HCT116 (cell line): ENCODE measurements at regions not wholly inside any gene's neighbourhood (a gene's known extent, or its start where the extent isn't known, plus 50 kb on each side); places are given as distances from the start of the nearest gene placed in this dataset.

Experiments
- ATAC-seq: fragments of 200-7000 bp; cut with Tn5 transposase; 2 replicates; pipeline ENCODE4 v1.9.1; 2020; ENCODE audit warnings: mild to moderate bottlenecking, moderate library complexity
- BruUV-seq: library from RNA; stranded (reverse); fragments of 400-500 nt; replicated peaks from 2 replicates; lab custom pipeline; 2021; lab: Mats Ljungman, UMichigan
- CTCF ChIA-PET: fragments of 300-600 bp; sonication (Branson Sonifier 250); formaldehyde crosslinking; loops from one replicate; lab custom pipeline; 2021; ENCODE audit warnings: antibody characterized with exemption; lab: Charles Lee
- POLR2A ChIA-PET: fragments of 300-600, 350-600 bp; sonication (Branson Sonifier 250); formaldehyde crosslinking; loops from one replicate; lab custom pipeline; 2021; ENCODE audit warnings: antibody characterized with exemption; lab: Charles Lee
- RAD21 ChIA-PET, 2 experiments: fragments of 300-600 bp; sonication (Branson Sonifier 250); formaldehyde crosslinking; loops; one replicate each; lab custom pipeline; 2023; ENCODE audit warnings: low total read pairs in 2 of 2; ENCODE audit not compliant: uncharacterized antibody in 2 of 2, unreplicated experiment in 2 of 2, low non-redundant PET in 1 of 2; lab: Charles Lee
- DNase-seq: peaks from one replicate; pipeline ENCODE4 v3.0.0-alpha.2; 2010; ENCODE audit warnings: low read depth, low spot score
- H2AFZ ChIP-seq: fragments of 200-600 bp; shearing (Covaris generic), sonication (generic); 2 replicates; pipeline ENCODE4 v1.6.1; 2017; ENCODE audit warnings: low read depth, mixed run types, mixed read lengths, antibody characterized with exemption, low read length; ENCODE audit not compliant: poor library complexity, severe bottlenecking
- H3K27ac ChIP-seq: 2 replicates; pipeline ENCODE4 v1.5.1; 2012; ENCODE audit warnings: low read depth, low read length
- H3K27me3 ChIP-seq: fragments of 200-600 bp; sonication (generic); 2 replicates; pipeline ENCODE4 v1.6.1; 2016; ENCODE audit warnings: mixed run types, low read length, mixed read lengths; ENCODE audit not compliant: insufficient read depth
- H3K36me3 ChIP-seq, 2 experiments: fragments of 200-500 bp in 1 of 2; fragments of 200-600 bp in 1 of 2; sonication (Bioruptor generic) in 1 of 2; sonication (generic) in 1 of 2; 2 replicates each; pipeline versions ENCODE4 v1.5.1 to v1.6.1; 2014 to 2016; ENCODE audit warnings: low read length in 2 of 2, inconsistent platforms in 1 of 2, mixed read lengths in 1 of 2, mixed run types in 1 of 2; ENCODE audit not compliant: insufficient read depth in 2 of 2, control insufficient read depth in 1 of 2
- H3K4me1 ChIP-seq, 2 experiments: fragments of 200-600 bp in 1 of 2; sonication (generic) in 1 of 2; 2 replicates each; pipeline versions ENCODE4 v1.5.1 to v1.6.1; 2012 to 2017; ENCODE audit warnings: low read length in 2 of 2, inconsistent platforms in 1 of 2, mild to moderate bottlenecking in 1 of 2, mixed read lengths in 1 of 2, mixed run types in 1 of 2, moderate library complexity in 1 of 2; ENCODE audit not compliant: insufficient read depth in 2 of 2, control insufficient read depth in 1 of 2
- H3K4me2 ChIP-seq: fragments of 200-600 bp; sonication (generic); 2 replicates; pipeline ENCODE4 v1.6.1; 2017; ENCODE audit warnings: mixed run types, low read length, mixed read lengths
- H3K4me3 ChIP-seq, 2 experiments: fragments of 200-600 bp in 1 of 2; sonication (generic) in 1 of 2; replicated peaks in 1 of 2; 2 replicates each; pipeline ENCODE4 v1.5.1; 2011 to 2016; ENCODE audit warnings: low read length in 2 of 2, control low read depth in 1 of 2, low read depth in 1 of 2, mild to moderate bottlenecking in 1 of 2, mixed read lengths in 1 of 2, mixed run types in 1 of 2
- H3K79me2 ChIP-seq: fragments of 200-600 bp; sonication (generic); 2 replicates; pipeline ENCODE4 v1.6.1; 2017; ENCODE audit warnings: mild to moderate bottlenecking, mixed run types, low read length, moderate library complexity, mixed read lengths; ENCODE audit not compliant: insufficient read depth
- H3K9ac ChIP-seq: fragments of 200-600 bp; sonication (generic); 2 replicates; pipeline ENCODE4 v1.6.1; 2016; ENCODE audit warnings: low read length, mixed read lengths
- H3K9me2 ChIP-seq: fragments of 200-600 bp; sonication (generic), shearing (Covaris generic); 2 replicates; pipeline ENCODE4 v1.6.1; 2017; ENCODE audit warnings: mixed run types, mild to moderate bottlenecking, moderate library complexity; ENCODE audit not compliant: insufficient read depth
- H3K9me3 ChIP-seq, 2 experiments: fragments of 200-500 bp in 1 of 2; fragments of 200-600 bp in 1 of 2; sonication (Bioruptor generic) in 1 of 2; sonication (generic) in 1 of 2; 2 replicates each; pipeline ENCODE4 v1.6.1; 2014 to 2017; ENCODE audit warnings: low read length in 2 of 2, mixed read lengths in 2 of 2, inconsistent platforms in 1 of 2, low read depth in 1 of 2, mild to moderate bottlenecking in 1 of 2, mixed run types in 1 of 2, moderate library complexity in 1 of 2; ENCODE audit not compliant: control insufficient read depth in 1 of 2, insufficient read depth in 1 of 2
- H4K20me1 ChIP-seq: fragments of 200-600 bp; sonication (generic), shearing (Covaris generic); 2 replicates; pipeline ENCODE4 v1.6.1; 2017; ENCODE audit warnings: mixed run types, mild to moderate bottlenecking, moderate library complexity; ENCODE audit not compliant: insufficient read depth
- EZH2 ChIP-seq: fragments of 200-600 bp; sonication (generic); IDR thresholded peaks from 2 replicates; pipeline ENCODE4 v1.6.1; 2017; ENCODE audit warnings: antibody characterized with exemption, mixed run types
- JUND ChIP-seq: IDR thresholded peaks from 2 replicates; pipeline ENCODE4 v1.6.1; 2012
- POLR2A ChIP-seq: IDR thresholded peaks from 2 replicates; pipeline ENCODE4 v1.7.0; 2011; ENCODE audit warnings: borderline replicate concordance; ENCODE audit not compliant: insufficient read depth, insufficient read length; ENCODE audit errors: extremely low read depth
- POLR2AphosphoS5 ChIP-seq: IDR thresholded peaks from 2 replicates; pipeline ENCODE4 v1.6.1; 2011; ENCODE audit warnings: mild to moderate bottlenecking, low read depth, low read length, moderate library complexity
- RAD21 ChIP-seq: IDR thresholded peaks from 2 replicates; pipeline ENCODE4 v1.6.1; 2012; ENCODE audit warnings: low read depth, mild to moderate bottlenecking
- SP1 ChIP-seq: IDR thresholded peaks from 2 replicates; pipeline ENCODE4 v1.6.1; 2012; ENCODE audit warnings: low read depth
- ZFX ChIP-seq: fragments of 450-650 bp; IDR thresholded peaks from 2 replicates; pipeline ENCODE4 v1.6.1; 2017
- intact Hi-C: fragments of 100-400 bp; cut with micrococcal nuclease; formaldehyde crosslinking; loops from 2 replicates; pipeline ENCODE4 v1.10.0; 2022
- TF ChIP-seq, protein P1 (sequence below): IDR thresholded peaks from 2 replicates; pipeline ENCODE4 v1.6.1; 2012
- TF ChIP-seq, protein P2 (sequence below), 3 experiments: fragments of 200-600 bp in 1 of 3; sonication (generic) in 1 of 3; IDR thresholded peaks in 2 of 3; conservative IDR thresholded peaks in 1 of 3; 2 replicates each; pipeline ENCODE4 v1.5.1; 2012 to 2017; ENCODE audit warnings: low read depth in 2 of 3, low read length in 2 of 3, antibody characterized with exemption in 1 of 3, borderline replicate concordance in 1 of 3, control low read depth in 1 of 3, mild to moderate bottlenecking in 1 of 3, mixed read lengths in 1 of 3, mixed run types in 1 of 3, moderate library complexity in 1 of 3; ENCODE audit not compliant: insufficient read depth in 1 of 3
- TF ChIP-seq, protein P3 (sequence below): IDR thresholded peaks from 2 replicates; pipeline ENCODE4 v1.6.1; 2012

DNA sequence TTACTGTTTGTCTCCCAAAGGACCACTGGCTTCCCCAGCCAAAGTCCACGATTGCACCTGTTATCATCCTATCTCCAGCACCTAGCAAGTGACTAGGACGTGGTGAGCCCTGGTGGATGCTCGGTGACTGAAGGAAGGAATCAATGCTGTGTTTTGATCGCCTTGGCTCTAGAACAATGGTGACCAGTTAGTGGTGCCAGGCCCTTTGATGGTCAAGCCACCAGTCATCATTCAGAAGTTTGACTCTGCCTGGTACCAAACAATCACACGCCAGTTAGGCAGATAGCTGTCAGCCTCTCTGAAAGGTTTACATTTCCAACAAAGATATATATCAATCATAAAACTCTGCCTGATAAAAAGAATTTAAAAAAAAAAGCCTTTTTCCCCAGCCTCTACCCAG, 244.1 kb downstream of the SH3BP4 start:
- Histone ChIP-seq H4K20me1 (no peaks in the 10 kb centered on the region), H3K9me2 (no peaks in the 10 kb centered on the region), H3K9me3 (no peaks in the 10 kb centered on the region), H3K27ac (no peak overlapping the region), H3K4me3 (no peak overlapping the region), H3K9ac (no peak overlapping the region), H3K79me2 (no peaks in the 10 kb centered on the region), H3K27me3 (0 out of 2 replicates have a peak, but pooled peaks cover 4% of the 10 kb centered on the region), H3K36me3 (no peaks in the 10 kb centered on the region), H3K4me1 (no peaks in the 10 kb centered on the region), H3K4me2 (no peak overlapping the region), H2AFZ (no peak overlapping the region)
- intact Hi-C loops, result no loop called here
- ChIA-PET POLR2A (no interaction called here), RAD21 (no interaction called here), CTCF (no interaction called here)
- ATAC-seq (no peak), DNase-seq (no peak)
- BruUV-seq, result no TSS peak
- TF ChIP-seq POLR2A, result no peak
- TF ChIP-seq, protein P1, sequence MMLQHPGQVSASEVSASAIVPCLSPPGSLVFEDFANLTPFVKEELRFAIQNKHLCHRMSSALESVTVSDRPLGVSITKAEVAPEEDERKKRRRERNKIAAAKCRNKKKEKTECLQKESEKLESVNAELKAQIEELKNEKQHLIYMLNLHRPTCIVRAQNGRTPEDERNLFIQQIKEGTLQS, result no peak
- no peak for TF ChIP-seq EZH2
- TF ChIP-seq, protein P2, sequence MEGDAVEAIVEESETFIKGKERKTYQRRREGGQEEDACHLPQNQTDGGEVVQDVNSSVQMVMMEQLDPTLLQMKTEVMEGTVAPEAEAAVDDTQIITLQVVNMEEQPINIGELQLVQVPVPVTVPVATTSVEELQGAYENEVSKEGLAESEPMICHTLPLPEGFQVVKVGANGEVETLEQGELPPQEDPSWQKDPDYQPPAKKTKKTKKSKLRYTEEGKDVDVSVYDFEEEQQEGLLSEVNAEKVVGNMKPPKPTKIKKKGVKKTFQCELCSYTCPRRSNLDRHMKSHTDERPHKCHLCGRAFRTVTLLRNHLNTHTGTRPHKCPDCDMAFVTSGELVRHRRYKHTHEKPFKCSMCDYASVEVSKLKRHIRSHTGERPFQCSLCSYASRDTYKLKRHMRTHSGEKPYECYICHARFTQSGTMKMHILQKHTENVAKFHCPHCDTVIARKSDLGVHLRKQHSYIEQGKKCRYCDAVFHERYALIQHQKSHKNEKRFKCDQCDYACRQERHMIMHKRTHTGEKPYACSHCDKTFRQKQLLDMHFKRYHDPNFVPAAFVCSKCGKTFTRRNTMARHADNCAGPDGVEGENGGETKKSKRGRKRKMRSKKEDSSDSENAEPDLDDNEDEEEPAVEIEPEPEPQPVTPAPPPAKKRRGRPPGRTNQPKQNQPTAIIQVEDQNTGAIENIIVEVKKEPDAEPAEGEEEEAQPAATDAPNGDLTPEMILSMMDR (IDR thresholded peaks at IDR 0.05 in 2 of 3, conservative IDR thresholded peaks at IDR 0.05 in 1 of 3; ENCODE audit: borderline replicate concordance in 1 of 3, insufficient read depth in 1 of 3, low read depth in 2 of 3, low read length in 2 of 3), result no peak
- TF ChIP-seq SP1, result no peak
- no peak for TF ChIP-seq JUND
- no peak for TF ChIP-seq ZFX
- no peak for TF ChIP-seq POLR2AphosphoS5
- TF ChIP-seq, protein P3, sequence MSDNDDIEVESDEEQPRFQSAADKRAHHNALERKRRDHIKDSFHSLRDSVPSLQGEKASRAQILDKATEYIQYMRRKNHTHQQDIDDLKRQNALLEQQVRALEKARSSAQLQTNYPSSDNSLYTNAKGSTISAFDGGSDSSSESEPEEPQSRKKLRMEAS, result no peak
- TF ChIP-seq RAD21, result no peak
